Keratinocyte (primary cell): ENCODE measurements at regions not wholly inside any gene's neighbourhood (a gene's known extent, or its start where the extent isn't known, plus 50 kb on each side); places are given as distances from the start of the nearest gene placed in this dataset.

ENCODE experiments used
- DNase-seq: peaks from one replicate; pipeline ENCODE4 v3.0.0-alpha.2; 2011; ENCODE audit warnings: low read depth, missing footprints, low spot score
- FAIRE-seq: peaks from 2 replicates; lab custom pipeline; 2011; peaks lifted over from hg19 to GRCh38; lab: Jason Lieb, UNC
- H2AFZ ChIP-seq: 2 replicates; pipeline ENCODE4 v1.6.0; 2012; ENCODE audit warnings: low read length, control low read depth, inconsistent platforms; ENCODE audit not compliant: control insufficient read depth
- H3K27ac ChIP-seq: 2 replicates; pipeline ENCODE4 v1.5.1; 2011; ENCODE audit warnings: low read length; ENCODE audit not compliant: control insufficient read depth, insufficient read depth
- H3K27me3 ChIP-seq: 3 replicates; pipeline ENCODE4 v1.6.0; 2011; ENCODE audit warnings: low read length; ENCODE audit not compliant: control insufficient read depth, insufficient read depth; ENCODE audit errors: extremely low read depth
- H3K36me3 ChIP-seq, 2 experiments: 2 replicates in 1 of 2; 3 replicates in 1 of 2; pipeline ENCODE4 v1.5.1; 2011; ENCODE audit warnings: low read length in 2 of 2, mild to moderate bottlenecking in 1 of 2; ENCODE audit not compliant: control insufficient read depth in 2 of 2, insufficient read depth in 2 of 2; ENCODE audit errors: extremely low read depth in 1 of 2
- H3K4me1 ChIP-seq: 3 replicates; pipeline ENCODE4 v1.5.1; 2011; ENCODE audit warnings: low read length; ENCODE audit not compliant: control insufficient read depth, insufficient read depth; ENCODE audit errors: extremely low read depth
- H3K4me2 ChIP-seq: 3 replicates; pipeline ENCODE4 v1.6.0; 2011; ENCODE audit warnings: low read depth, low read length; ENCODE audit not compliant: control insufficient read depth, insufficient read depth; ENCODE audit errors: extremely low read depth
- H3K4me3 ChIP-seq, 3 experiments: fragments of 200-600 bp in 1 of 3; sonication (generic) in 1 of 3; 2 replicates in 2 of 3; 3 replicates in 1 of 3; pipeline ENCODE4 v1.5.1; 2011 to 2016; ENCODE audit warnings: low read length in 3 of 3, mild to moderate bottlenecking in 3 of 3, control low read depth in 2 of 3, inconsistent platforms in 1 of 3, low read depth in 1 of 3, mixed read lengths in 1 of 3, mixed run types in 1 of 3, moderate library complexity in 1 of 3; ENCODE audit not compliant: control insufficient read depth in 2 of 3, insufficient read depth in 2 of 3; ENCODE audit errors: extremely low read depth in 1 of 3
- H3K79me2 ChIP-seq: 2 replicates; pipeline ENCODE4 v1.6.0; 2012; ENCODE audit warnings: low read length; ENCODE audit not compliant: control insufficient read depth, insufficient read depth
- H3K9ac ChIP-seq: 3 replicates; pipeline ENCODE4 v1.6.0; 2011; ENCODE audit warnings: low read length; ENCODE audit not compliant: control insufficient read depth, insufficient read depth; ENCODE audit errors: extremely low read depth
- H3K9me1 ChIP-seq: 3 replicates; pipeline ENCODE4 v1.6.0; 2011; ENCODE audit warnings: low read length; ENCODE audit not compliant: control insufficient read depth, insufficient read depth; ENCODE audit errors: extremely low read depth
- H3K9me3 ChIP-seq: 2 replicates; pipeline ENCODE4 v1.5.1; 2012; ENCODE audit warnings: low read depth, low read length; ENCODE audit not compliant: control insufficient read depth
- H4K20me1 ChIP-seq: 3 replicates; pipeline ENCODE4 v1.6.0; 2011; ENCODE audit warnings: low read length; ENCODE audit not compliant: control insufficient read depth, insufficient read depth; ENCODE audit errors: extremely low read depth
- CTCF ChIP-seq, 3 experiments: IDR thresholded peaks in 1 of 3; conservative IDR thresholded peaks in 1 of 3; optimal IDR thresholded peaks in 1 of 3; 2 replicates in 2 of 3; 3 replicates in 1 of 3; pipeline versions ENCODE3 to v1.5.1; 2011; ENCODE audit warnings: low read length in 3 of 3, mild to moderate bottlenecking in 3 of 3, moderate library complexity in 2 of 3, control low read depth in 1 of 3, inconsistent platforms in 1 of 3; ENCODE audit not compliant: insufficient read depth in 2 of 3; ENCODE audit errors: extremely low read depth in 1 of 3
- EZH2 ChIP-seq: IDR thresholded peaks from one replicate; pipeline ENCODE4 v1.6.1; 2012; ENCODE audit warnings: inconsistent platforms, mild to moderate bottlenecking, low read length, moderate library complexity
- dilution Hi-C: fragments of 300-500 bp; cut with MboI; formaldehyde crosslinking; loops from one replicate; pipeline ENCODE4 v1.7.0; 2020; ENCODE audit warnings: low sequenced_read_pairs; ENCODE audit not compliant: extremely low pct_ligation_motif_present

DNA sequence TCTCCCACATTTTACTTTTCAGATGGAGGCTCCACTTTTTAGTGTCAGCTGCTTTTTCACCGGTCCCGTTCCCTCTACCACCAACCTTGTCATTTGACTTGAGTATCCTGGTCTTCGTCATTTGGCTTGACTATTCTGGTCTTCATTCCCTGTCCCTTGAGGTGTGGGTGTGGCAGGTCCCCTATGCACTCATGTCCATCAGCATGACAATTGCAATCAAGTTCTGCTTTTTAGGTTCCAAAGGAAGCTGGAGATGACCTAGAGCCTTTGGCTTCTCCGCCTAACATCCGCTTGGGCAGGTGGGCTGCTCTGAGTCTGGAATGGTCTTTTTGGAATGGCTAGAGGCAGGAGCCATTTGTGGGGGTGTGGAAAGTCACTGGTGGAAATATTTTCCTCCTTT is 99.8 kb upstream of the MLN start:
- peaks cover 26% of the 10 kb centered on the region for H3K27me3 ChIP-seq
- DNase-seq, result no peak
- no peak for FAIRE-seq

DNA sequence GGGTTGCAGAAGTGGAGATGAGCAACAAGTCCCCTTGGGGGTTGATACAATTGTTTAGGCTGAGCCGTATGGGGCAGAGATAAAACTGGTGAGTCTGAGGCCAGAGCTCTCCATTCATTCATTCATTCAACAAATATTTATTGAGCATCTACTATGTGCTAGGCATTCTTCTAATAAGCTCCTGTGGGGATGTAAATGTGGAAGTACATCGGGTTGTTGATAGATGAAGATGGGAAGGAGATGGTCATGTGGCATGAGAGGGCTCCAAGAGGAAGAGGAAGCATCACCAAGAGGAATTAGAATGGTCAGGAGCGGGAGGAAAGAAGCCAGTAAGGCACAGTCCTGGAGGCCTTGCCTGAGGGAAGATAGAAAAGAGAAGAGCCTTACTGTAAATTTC is 98.7 kb upstream of the MLN start:
- FAIRE-seq, result no peak
- no peaks in the 10 kb centered on the region for H3K79me2 ChIP-seq

More for the DNA sequence above, 99.8 kb upstream of the MLN start:
- H3K36me3 ChIP-seq, result no peaks in the 10 kb centered on the region
- dilution Hi-C loops, result no loop called here
- no peak for TF ChIP-seq CTCF (optimal IDR thresholded peaks at IDR 0.05 in 1 of 3, IDR thresholded peaks at IDR 0.05 in 1 of 3, conservative IDR thresholded peaks at IDR 0.05 in 1 of 3; ENCODE audit: extremely low read depth in 1 of 3, insufficient read depth in 2 of 3, low read length in 3 of 3)
- TF ChIP-seq EZH2, result no peak
- no peak overlapping the region for H2AFZ ChIP-seq
- H3K9me1 ChIP-seq, result no peaks in the 10 kb centered on the region
- H3K9me3 ChIP-seq, result peaks cover 4% of the 10 kb centered on the region
- no peak overlapping the region for H3K4me2 ChIP-seq
- no peak overlapping the region for H3K9ac ChIP-seq
- no peaks in the 10 kb centered on the region for H3K4me1 ChIP-seq
- no peaks in the 10 kb centered on the region for H3K79me2 ChIP-seq
- H3K27ac ChIP-seq, result no peak overlapping the region
- no peak overlapping the region for H3K4me3 ChIP-seq
- no peaks in the 10 kb centered on the region for H4K20me1 ChIP-seq

More for the DNA sequence above, 98.7 kb upstream of the MLN start:
- dilution Hi-C loops, result no loop called here
- DNase-seq, result no peak
- no peaks in the 10 kb centered on the region for H3K4me1 ChIP-seq
- H4K20me1 ChIP-seq, result no peaks in the 10 kb centered on the region
- no peak overlapping the region for H2AFZ ChIP-seq
- no peak overlapping the region for H3K9ac ChIP-seq
- H3K4me3 ChIP-seq, result no peak overlapping the region
- TF ChIP-seq EZH2 (no peak), CTCF (optimal IDR thresholded peaks at IDR 0.05 in 1 of 3, IDR thresholded peaks at IDR 0.05 in 1 of 3, conservative IDR thresholded peaks at IDR 0.05 in 1 of 3; ENCODE audit: extremely low read depth in 1 of 3, insufficient read depth in 2 of 3, low read length in 3 of 3) (no peak)
- H3K27me3 ChIP-seq, result peaks cover 29% of the 10 kb centered on the region
- no peaks in the 10 kb centered on the region for H3K9me1 ChIP-seq
- H3K4me2 ChIP-seq, result no peak overlapping the region
- H3K27ac ChIP-seq, result no peak overlapping the region
- H3K9me3 ChIP-seq, result peaks cover 4% of the 10 kb centered on the region
- H3K36me3 ChIP-seq, result no peaks in the 10 kb centered on the region
